Astrocyte of the cerebellum (primary cell): ENCODE measurements at regions not wholly inside any gene's neighbourhood (a gene's known extent, or its start where the extent isn't known, plus 50 kb on each side); places are given as distances from the start of the nearest gene placed in this dataset.

Experiments used
- DNase-seq: peaks from one replicate; pipeline ENCODE4 v3.0.0-alpha.2; 2011; ENCODE audit warnings: low read depth
- H3K4me3 ChIP-seq: 2 replicates; pipeline ENCODE4 v1.5.1; 2011; ENCODE audit warnings: mild to moderate bottlenecking, low read depth, low read length, moderate library complexity
- CTCF ChIP-seq: IDR thresholded peaks from 2 replicates; pipeline ENCODE4 v1.5.1; 2012; ENCODE audit warnings: low read length, low read depth, moderate library complexity, mild to moderate bottlenecking; ENCODE audit errors: missing control alignments
- in situ Hi-C: cut with HindIII; loops from 2 replicates; pipeline ENCODE4 v1.10.0; 2017; ENCODE audit warnings: low sequenced_read_pairs

GRCh38 chr20:6705926-6706548, 61.4 kb upstream of the BMP2 start:
- in situ Hi-C loops = loop anchor here (5.0 kb wide), 1 partner anchor 54 kb away; no protein-coding TSS in a partner anchor
- no peak for DNase-seq
- no peak for TF ChIP-seq CTCF
- H3K4me3 ChIP-seq = no peak overlapping the region

- H3K4me3 ChIP-seq = no peak overlapping the region
- no peak for TF ChIP-seq CTCF
- in situ Hi-C loops = loop anchor here (5.0 kb wide), 1 partner anchor 53 kb away; no protein-coding TSS in a partner anchor
- DNase-seq = no peak
Measured at GRCh38 chr20:6705106-6705766, 62.2 kb upstream of the BMP2 start.

- TF ChIP-seq CTCF = no peak
- no peak overlapping the region for H3K4me3 ChIP-seq
- in situ Hi-C loops = no loop called here
- peak; percentile 22 for DNase-seq
Measured at GRCh38 chr20:6704132-6704861, 63.2 kb upstream of the BMP2 start.

- no peak for DNase-seq
- no peak overlapping the region for H3K4me3 ChIP-seq
- TF ChIP-seq CTCF = no peak
- in situ Hi-C loops = no loop called here
Measured at GRCh38 chr20:6703656-6704055, 63.8 kb upstream of the BMP2 start.

GRCh38 chr20:6703047-6703446, 64.4 kb upstream of the BMP2 start:
- no peak for DNase-seq
- no peak for TF ChIP-seq CTCF
- no peak overlapping the region for H3K4me3 ChIP-seq
- in situ Hi-C loops = no loop called here

GRCh38 chr20:6702144-6702543, 65.3 kb upstream of the BMP2 start:
- no peak for DNase-seq

More at GRCh38 chr20:6702144-6702543, 65.3 kb upstream of the BMP2 start:
- no peak for TF ChIP-seq CTCF
- in situ Hi-C loops = no loop called here
- no peak overlapping the region for H3K4me3 ChIP-seq
